Activated naive CD4-positive, alpha-beta T cell treated with anti-CD3 and anti-CD28 coated beads, Interleukin-2, amount 50 U/mL, for 16 hours (primary cell): ENCODE measurements at regions not wholly inside any gene's neighbourhood (a gene's known extent, or its start where the extent isn't known, plus 50 kb on each side); places are given as distances from the start of the nearest gene placed in this dataset.

Experiments used
- DNase-seq: peaks from one replicate; pipeline ENCODE4 v3.0.0-alpha.2; 2020

- DNase-seq: no peak
These were observed 365.8 kb upstream of the MARCKS start for GRCh38 chr6:113491376-113491775.

GRCh38 chr6:113493991-113494390, 363.2 kb upstream of the MARCKS start:
- DNase-seq: no peak

- no peak for DNase-seq
These were observed 361.6 kb upstream of the MARCKS start for GRCh38 chr6:113495521-113495920.

GRCh38 chr6:113496166-113496565, 361.0 kb upstream of the MARCKS start:
- no peak for DNase-seq

- DNase-seq: no peak
These were observed 356.9 kb upstream of the MARCKS start for GRCh38 chr6:113500221-113500620.

GRCh38 chr6:113505084-113505699, 352.0 kb upstream of the MARCKS start:
- DNase-seq: no peak

- no peak for DNase-seq
These were observed 348.9 kb upstream of the MARCKS start for GRCh38 chr6:113508249-113508648.

- DNase-seq: no peak
These were observed 346.0 kb upstream of the MARCKS start for GRCh38 chr6:113511100-113511499.

- no peak for DNase-seq
These were observed 344.6 kb upstream of the MARCKS start for GRCh38 chr6:113512576-113512975.

- DNase-seq: no peak
These were observed 344.1 kb upstream of the MARCKS start for GRCh38 chr6:113513086-113513485.

- DNase-seq: no peak
These were observed 334.8 kb upstream of the MARCKS start for GRCh38 chr6:113522376-113522775.

- DNase-seq: no peak
These were observed 332.3 kb upstream of the MARCKS start for GRCh38 chr6:113524826-113525225.

GRCh38 chr6:113526553-113526952, 330.6 kb upstream of the MARCKS start:
- no peak for DNase-seq

GRCh38 chr6:113526995-113527394, 330.1 kb upstream of the MARCKS start:
- DNase-seq: no peak

GRCh38 chr6:113528111-113528510, 329.0 kb upstream of the MARCKS start:
- DNase-seq: no peak

GRCh38 chr6:113529196-113529595, 327.9 kb upstream of the MARCKS start:
- no peak for DNase-seq

- no peak for DNase-seq
These were observed 327.3 kb upstream of the MARCKS start for GRCh38 chr6:113529879-113530278.

- no peak for DNase-seq
These were observed 326.4 kb upstream of the MARCKS start for GRCh38 chr6:113530769-113531168.

- no peak for DNase-seq
These were observed 317.9 kb upstream of the MARCKS start for GRCh38 chr6:113539202-113539601.

- DNase-seq: no peak
These were observed 317.5 kb upstream of the MARCKS start for GRCh38 chr6:113539623-113540022.

- DNase-seq: no peak
These were observed 316.7 kb upstream of the MARCKS start for GRCh38 chr6:113540466-113540865.

- no peak for DNase-seq
These were observed 306.0 kb upstream of the MARCKS start for GRCh38 chr6:113551168-113551567.

GRCh38 chr6:113556775-113557174, 300.4 kb upstream of the MARCKS start:
- no peak for DNase-seq

GRCh38 chr6:113558431-113558830, 298.7 kb upstream of the MARCKS start:
- no peak for DNase-seq

GRCh38 chr6:113558966-113559365, 298.2 kb upstream of the MARCKS start:
- no peak for DNase-seq

- no peak for DNase-seq
These were observed 296.8 kb upstream of the MARCKS start for GRCh38 chr6:113560376-113560775.
